Globus pallidus (tissue), 1 donor: ENCODE measurements at regions not wholly inside any gene's neighbourhood (a gene's known extent, or its start where the extent isn't known, plus 50 kb on each side); places are given as distances from the start of the nearest gene placed in this dataset.

Experiments used
- DNase-seq: peaks from one replicate; pipeline ENCODE4 v3.0.0-alpha.2; 2015; ENCODE audit warnings: low spot score

GRCh38 chr7:136034132-136034531 lies 57.0 kb upstream of the MTPN start:
- no peak for DNase-seq

GRCh38 chr7:136033413-136034031 lies 56.4 kb upstream of the MTPN start:
- DNase-seq, result no peak

DNA sequence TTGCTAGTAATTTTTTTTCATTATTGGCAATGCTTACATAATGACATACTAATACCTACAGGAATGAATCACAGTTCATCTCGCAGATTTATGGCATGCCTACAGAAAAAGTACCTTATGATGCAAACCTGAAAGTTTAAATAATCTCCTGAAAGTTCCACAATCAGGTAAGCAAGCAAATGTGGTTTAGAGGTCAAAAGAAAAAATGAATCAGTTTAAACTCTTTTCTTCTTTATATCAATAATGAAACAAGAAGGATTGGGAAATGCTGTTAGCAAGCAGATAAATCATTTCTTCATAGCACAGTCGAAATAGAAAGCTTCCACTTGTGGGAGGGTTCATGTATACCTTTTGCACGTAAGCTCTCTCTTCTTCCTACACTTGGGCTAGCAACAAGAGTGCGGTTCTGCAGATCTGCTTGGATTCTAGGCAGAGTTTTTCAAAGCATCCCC lies 53.7 kb upstream of the MTPN start:
- DNase-seq, result no peak

- no peak for DNase-seq
Measured at GRCh38 chr7:136030330-136030729, 53.2 kb upstream of the MTPN start.

DNA sequence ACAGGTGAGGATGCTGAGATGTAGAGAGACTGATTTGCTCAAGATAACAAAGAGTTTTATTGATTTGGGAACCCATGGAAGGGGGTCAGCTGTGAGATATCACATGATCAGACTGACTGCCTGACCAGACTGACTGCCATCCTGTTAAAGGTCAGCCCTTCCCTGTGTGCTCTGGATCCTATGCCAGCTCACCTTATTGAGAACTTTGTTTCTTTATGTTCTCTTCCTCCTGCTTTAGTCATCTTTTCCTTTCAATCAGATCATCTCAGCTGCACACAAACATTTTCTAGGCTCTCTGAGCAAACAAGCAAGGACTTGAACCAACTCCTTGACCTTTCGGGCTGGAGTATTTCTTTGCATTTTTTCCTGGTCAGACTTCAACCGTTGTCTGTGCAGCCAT lies 50.0 kb upstream of the MTPN start:
- no peak for DNase-seq
